ENCODE measurements at regions not wholly inside any gene's neighbourhood (a gene's known extent, or its start where the extent isn't known, plus 50 kb on each side); places are given as distances from the start of the nearest gene placed in this dataset.

GRCh38 chr17:71444078-71444477 lies 676.7 kb upstream of the SOX9 start:
- no peaks in the 10 kb centered on the region for H3K36me3 ChIP-seq (ENCODE audit: control insufficient read depth in 2 of 4, insufficient read depth in 4 of 4, low read length in 3 of 4)
- no peaks in the 10 kb centered on the region for H3K9me3 ChIP-seq (ENCODE audit: insufficient read depth in 2 of 2, low read depth in 1 of 2, low read length in 1 of 2)
- no peaks in the 10 kb centered on the region for H3K79me2 ChIP-seq (ENCODE audit: control insufficient read depth in 1 of 2, insufficient read depth in 2 of 2, low read length in 2 of 2)
- no peak overlapping the region for H3K56ac ChIP-seq (replicated peaks; ENCODE audit: insufficient read length, low read depth, low read length)
- H2BK120ac ChIP-seq (replicated peaks; ENCODE audit: low read depth, low read length), result no peak overlapping the region
- no peaks in the 10 kb centered on the region for H3K79me1 ChIP-seq (ENCODE audit: low read depth, low read length)
- H2AFZ ChIP-seq (ENCODE audit: low read length), result no peak overlapping the region
- H2AK5ac ChIP-seq (ENCODE audit: low read depth, low read length), result no peak overlapping the region
- DNase-seq (ENCODE audit: low read depth in 1 of 2, low spot score in 2 of 2), result no peak
- H3K4ac ChIP-seq (replicated peaks; ENCODE audit: insufficient read length, low read depth, low read length), result no peak overlapping the region
- no peak overlapping the region for H3K23ac ChIP-seq (ENCODE audit: insufficient read length)
- H4K20me1 ChIP-seq (replicated peaks in 1 of 2; ENCODE audit: control insufficient read depth in 1 of 2, insufficient read depth in 2 of 2, low read length in 2 of 2), result no peaks in the 10 kb centered on the region
- no peak for FAIRE-seq
- H3K4me2 ChIP-seq (ENCODE audit: insufficient read depth in 1 of 2, low read depth in 2 of 2, low read length in 2 of 2), result no peak overlapping the region
- no peaks in the 10 kb centered on the region for H3K23me2 ChIP-seq (ENCODE audit: low read depth, low read length)
- no peak overlapping the region for H3K27ac ChIP-seq (ENCODE audit: low read depth, low read length)
- H3K27me3 ChIP-seq (replicated peaks in 1 of 4; ENCODE audit: control insufficient read depth in 3 of 4, extremely low read depth in 1 of 4, insufficient read depth in 3 of 4, low read length in 3 of 4), result no peaks in the 10 kb centered on the region
- ChIA-PET POLR2A (ENCODE audit: partially characterized antibody) (no interaction called here), CTCF (ENCODE audit: partially characterized antibody) (interaction anchor here (1.0 kb wide), 1 partner anchor 16 kb away, joined by 3 read pairs; no protein-coding TSS in a partner anchor)
- no peak overlapping the region for H3K14ac ChIP-seq (ENCODE audit: insufficient read length)
- no peak overlapping the region for H2BK5ac ChIP-seq (ENCODE audit: low read depth, low read length)
- 95% methylated on average over 4 of the region's 4 CpGs; no CpG with 5 or more reads in 1 of the 2 experiments for WGBS, 2 experiments (ENCODE audit: extremely low coverage in 1 of 2, insufficient coverage in 1 of 2, insufficient read length in 1 of 2, insufficient replicate concordance in 2 of 2, low coverage in 1 of 2, low lambda C conversion rate in 2 of 2, missing lambda C conversion rate in 1 of 2)
- no peak overlapping the region for H3K9ac ChIP-seq (replicated peaks in 1 of 4; ENCODE audit: extremely low read depth in 1 of 4, low read depth in 3 of 4, low read length in 3 of 4)
- no peak overlapping the region for H2BK12ac ChIP-seq (ENCODE audit: low read depth, low read length)
- H3K4me3 ChIP-seq (ENCODE audit: extremely low read depth in 1 of 4, insufficient read depth in 2 of 4, low read depth in 3 of 4, low read length in 4 of 4), result no peak overlapping the region
- no peak overlapping the region for H2BK20ac ChIP-seq (ENCODE audit: low read length)
- H3K4me1 ChIP-seq (replicated peaks in 1 of 4; ENCODE audit: control insufficient read depth in 3 of 4, insufficient read depth in 4 of 4, low read length in 3 of 4), result no peaks in the 10 kb centered on the region
- H2BK15ac ChIP-seq (ENCODE audit: low read length), result no peak overlapping the region
- no peak overlapping the region for H4K5ac ChIP-seq (ENCODE audit: insufficient read length, low read depth, low read length)
- H4K91ac ChIP-seq (replicated peaks; ENCODE audit: insufficient read length, low read length), result no peak overlapping the region
- H3K18ac ChIP-seq (ENCODE audit: extremely low read depth, low read length), result no peak overlapping the region
- no peak overlapping the region for H4K8ac ChIP-seq (ENCODE audit: extremely low read depth, insufficient read depth, low read length)
- TF ChIP-seq CTBP2 (IDR thresholded peaks at IDR 0.05; ENCODE audit: borderline replicate concordance, insufficient read depth, insufficient read length, low read length) (no peak), POLR2AphosphoS5 (IDR thresholded peaks at IDR 0.05; ENCODE audit: low read depth, low read length) (no peak), KDM5A (IDR thresholded peaks at IDR 0.05; ENCODE audit: low read length) (no peak), FOSL1 (IDR thresholded peaks at IDR 0.05; ENCODE audit: insufficient read depth, low read depth, low read length) (no peak), KDM1A (IDR thresholded peaks at IDR 0.05; ENCODE audit: borderline replicate concordance, low read length) (no peak)
- TF ChIP-seq, protein P1, sequence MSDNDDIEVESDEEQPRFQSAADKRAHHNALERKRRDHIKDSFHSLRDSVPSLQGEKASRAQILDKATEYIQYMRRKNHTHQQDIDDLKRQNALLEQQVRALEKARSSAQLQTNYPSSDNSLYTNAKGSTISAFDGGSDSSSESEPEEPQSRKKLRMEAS (IDR thresholded peaks at IDR 0.05), result no peak
- TF ChIP-seq, protein P2, sequence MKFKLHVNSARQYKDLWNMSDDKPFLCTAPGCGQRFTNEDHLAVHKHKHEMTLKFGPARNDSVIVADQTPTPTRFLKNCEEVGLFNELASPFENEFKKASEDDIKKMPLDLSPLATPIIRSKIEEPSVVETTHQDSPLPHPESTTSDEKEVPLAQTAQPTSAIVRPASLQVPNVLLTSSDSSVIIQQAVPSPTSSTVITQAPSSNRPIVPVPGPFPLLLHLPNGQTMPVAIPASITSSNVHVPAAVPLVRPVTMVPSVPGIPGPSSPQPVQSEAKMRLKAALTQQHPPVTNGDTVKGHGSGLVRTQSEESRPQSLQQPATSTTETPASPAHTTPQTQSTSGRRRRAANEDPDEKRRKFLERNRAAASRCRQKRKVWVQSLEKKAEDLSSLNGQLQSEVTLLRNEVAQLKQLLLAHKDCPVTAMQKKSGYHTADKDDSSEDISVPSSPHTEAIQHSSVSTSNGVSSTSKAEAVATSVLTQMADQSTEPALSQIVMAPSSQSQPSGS (IDR thresholded peaks at IDR 0.05; ENCODE audit: low read length), result no peak
